Activated CD4-positive, alpha-beta T cell treated with anti-CD3 and anti-CD28 coated beads, Interleukin-2, amount 10 ng/mL, durations not matched to agents 7 days and 5 days (primary cell): ENCODE measurements at regions not wholly inside any gene's neighbourhood (a gene's known extent, or its start where the extent isn't known, plus 50 kb on each side); places are given as distances from the start of the nearest gene placed in this dataset.
"Not testable (repeated sequence)": the region's sequence is repeated elsewhere in the genome, so short reads cannot be mapped to it uniquely, and the experiment has no call there.

Experiments
- CTCF ChIA-PET: fragments of 350-600 bp; sonication (Branson Sonifier 250); formaldehyde crosslinking; loops from one replicate; lab custom pipeline; 2021; ENCODE audit warnings: antibody characterized with exemption; lab: Charles Lee
- POLR2A ChIA-PET: fragments of 350-600 bp; sonication (Branson Sonifier 250); formaldehyde crosslinking; loops from one replicate; lab custom pipeline; 2021; ENCODE audit warnings: antibody characterized with exemption; lab: Charles Lee
- DNase-seq: peaks from one replicate; pipeline ENCODE4 v3.0.0-alpha.2; 2020
- H3K27ac Mint-ChIP-seq: one replicate; pipeline ENCODE4 v1.8.0; 2021; ENCODE audit warnings: mild to moderate bottlenecking, moderate library complexity, mixed read lengths
- H3K27me3 Mint-ChIP-seq: one replicate; pipeline ENCODE4 v1.8.0; 2021; ENCODE audit warnings: mixed read lengths
- H3K36me3 Mint-ChIP-seq: one replicate; pipeline ENCODE4 v1.8.0; 2021; ENCODE audit warnings: low read depth, mixed read lengths
- H3K4me1 Mint-ChIP-seq: one replicate; pipeline ENCODE4 v1.8.0; 2021; ENCODE audit warnings: mixed read lengths
- H3K4me3 Mint-ChIP-seq: one replicate; pipeline ENCODE4 v1.8.0; 2021; ENCODE audit warnings: mild to moderate bottlenecking, moderate library complexity, mixed read lengths
- H3K9me3 Mint-ChIP-seq: one replicate; pipeline ENCODE4 v1.8.0; 2021; ENCODE audit warnings: mixed read lengths

DNA sequence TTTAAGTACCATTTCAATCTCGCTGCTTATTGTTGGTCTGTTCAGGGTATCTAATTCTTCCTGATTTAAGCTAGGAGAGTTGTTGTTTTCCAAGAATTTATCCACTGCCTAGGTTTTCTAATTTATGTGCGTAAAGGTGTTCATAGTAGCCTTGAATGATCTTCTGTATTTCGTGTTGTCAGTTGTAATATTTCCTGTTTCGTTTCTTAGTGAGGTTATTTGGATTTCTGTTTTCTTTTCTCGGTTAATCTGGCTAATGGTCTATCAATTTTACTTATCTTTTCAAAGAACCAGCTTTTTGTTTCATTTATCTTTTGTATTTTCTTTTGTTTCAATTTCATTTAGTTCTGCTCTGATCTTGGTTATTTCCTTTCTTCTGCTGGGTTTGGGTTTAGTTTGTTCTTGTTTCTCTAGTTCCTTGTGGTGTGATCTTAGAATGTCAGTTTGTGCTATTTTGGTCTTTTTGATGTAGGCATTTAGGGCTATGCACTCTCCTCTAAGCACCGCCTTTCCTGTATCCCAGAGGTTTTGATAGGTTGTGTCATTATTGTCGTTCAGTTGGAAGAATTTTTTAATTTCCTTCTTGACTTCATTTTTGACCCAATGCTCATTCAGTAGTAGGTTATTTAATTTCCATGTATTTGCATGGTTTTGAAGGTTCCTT is 92.5 kb upstream of the CSRP2 start:
- POLR2A ChIA-PET, CTCF ChIA-PET, H3K9me3 Mint-ChIP-seq, H3K27me3 Mint-ChIP-seq, DNase-seq, H3K36me3 Mint-ChIP-seq: not testable (repeated sequence)
- Mint-ChIP-seq H3K4me1 (peaks cover 23% of the 10 kb centered on the region), H3K27ac (peak overlapping the region; percentile 72), H3K4me3 (peak overlapping the region; percentile 35)

DNA sequence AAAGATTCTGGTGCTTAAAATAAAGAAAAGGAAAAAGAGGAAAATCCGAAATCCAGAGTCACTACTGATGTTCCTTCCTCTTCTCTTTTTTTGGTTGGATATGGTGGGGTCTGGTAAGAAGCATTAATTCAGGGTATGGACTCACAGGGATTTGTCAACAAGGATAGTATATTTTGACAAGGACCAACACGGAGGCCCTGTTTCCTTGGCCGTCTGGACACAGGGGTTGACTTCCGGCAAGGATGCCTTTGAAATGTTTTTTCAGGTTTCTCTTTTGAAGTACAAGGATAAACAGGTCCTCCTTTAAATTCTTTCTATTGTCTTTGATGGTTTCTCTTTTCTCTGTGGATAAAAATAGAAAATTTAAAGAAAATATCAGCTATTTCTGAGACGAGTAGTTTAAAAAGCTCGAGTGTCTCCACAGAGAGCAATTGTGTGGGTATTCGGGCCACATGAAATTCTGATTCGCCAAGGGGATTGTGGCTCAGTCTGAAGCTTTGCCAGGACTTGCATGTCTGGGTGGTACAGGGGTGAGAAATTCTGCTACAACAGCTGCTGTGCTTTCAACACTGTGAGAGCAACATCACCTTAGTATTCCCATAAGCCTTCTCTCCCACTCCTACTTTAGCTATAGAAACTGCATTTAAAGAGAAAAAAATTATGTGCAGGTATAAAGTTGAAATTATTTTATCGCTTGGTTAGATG is 88.5 kb upstream of the CSRP2 start:
- Mint-ChIP-seq H3K27me3 (peaks cover 6% of the 10 kb centered on the region), H3K27ac (no peak overlapping the region), H3K9me3 (no peaks in the 10 kb centered on the region), H3K4me3 (no peak overlapping the region), H3K4me1 (peaks cover 21% of the 10 kb centered on the region), H3K36me3 (no peaks in the 10 kb centered on the region)
- ChIA-PET POLR2A (no interaction called here), CTCF (no interaction called here)
- DNase-seq: no peak

DNA sequence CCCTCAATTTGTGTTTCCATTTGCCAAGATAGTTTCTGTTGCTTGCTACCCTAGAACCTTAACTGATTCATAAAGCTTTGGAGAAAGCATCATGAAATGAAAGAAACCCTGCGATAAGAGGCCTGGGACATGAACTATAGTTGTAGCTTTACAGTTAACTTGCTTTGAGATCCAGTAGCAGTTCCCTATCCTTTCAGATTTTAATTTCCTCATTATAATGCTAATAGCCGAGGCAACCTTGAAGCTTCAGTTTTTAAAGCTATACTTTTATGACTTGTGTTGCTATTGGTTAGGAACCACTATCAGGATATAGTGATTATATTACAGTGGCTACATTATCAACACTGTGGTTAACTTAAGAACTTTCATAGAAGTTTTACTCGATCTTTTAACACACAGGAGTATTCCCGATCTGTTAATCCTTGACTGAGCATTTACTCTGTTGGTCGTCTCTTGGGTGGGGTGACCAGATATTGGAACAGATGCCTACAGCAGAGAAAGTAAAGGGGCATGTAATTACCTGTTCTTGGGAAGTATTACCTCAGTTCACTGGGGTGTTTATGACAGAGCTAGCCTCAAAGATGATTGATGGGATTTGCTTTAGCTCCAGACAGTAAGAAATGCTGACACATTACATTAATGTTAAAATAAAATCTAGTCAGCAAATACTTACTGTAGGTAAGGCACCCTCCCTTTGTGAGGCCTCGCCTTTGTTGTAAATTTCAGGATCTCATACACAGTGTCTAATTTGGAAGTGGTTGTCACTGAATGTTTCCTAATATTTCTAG is 86.2 kb upstream of the CSRP2 start:
- H3K9me3 Mint-ChIP-seq: no peaks in the 10 kb centered on the region
- no peaks in the 10 kb centered on the region for H3K36me3 Mint-ChIP-seq
- DNase-seq: no peak
- no peaks in the 10 kb centered on the region for H3K4me1 Mint-ChIP-seq
- H3K27ac Mint-ChIP-seq: no peak overlapping the region
- H3K4me3 Mint-ChIP-seq: no peak overlapping the region
- ChIA-PET CTCF (no interaction called here), POLR2A (no interaction called here)
- H3K27me3 Mint-ChIP-seq: peaks cover 6% of the 10 kb centered on the region

GRCh38 chr12:76962099-76962498 is 83.3 kb upstream of the CSRP2 start:
- H3K9me3 Mint-ChIP-seq: no peaks in the 10 kb centered on the region
- no peak overlapping the region for H3K27ac Mint-ChIP-seq
- CTCF ChIA-PET: no interaction called here
- H3K4me3 Mint-ChIP-seq: no peak overlapping the region
- POLR2A ChIA-PET: no interaction called here
- no peaks in the 10 kb centered on the region for H3K36me3 Mint-ChIP-seq
- H3K4me1 Mint-ChIP-seq: no peaks in the 10 kb centered on the region
- no peak for DNase-seq
- peaks cover 3% of the 10 kb centered on the region for H3K27me3 Mint-ChIP-seq

GRCh38 chr12:76957301-76957700 is 78.5 kb upstream of the CSRP2 start:
- H3K4me1 Mint-ChIP-seq: no peaks in the 10 kb centered on the region
- POLR2A ChIA-PET: no interaction called here

GRCh38 chr12:76952995-76953394 is 74.2 kb upstream of the CSRP2 start:
- DNase-seq: no peak
- Mint-ChIP-seq H3K27ac (no peak overlapping the region), H3K9me3 (no peaks in the 10 kb centered on the region), H3K4me1 (no peaks in the 10 kb centered on the region), H3K27me3 (peaks cover 8% of the 10 kb centered on the region), H3K4me3 (no peak overlapping the region), H3K36me3 (no peaks in the 10 kb centered on the region)
- ChIA-PET CTCF (no interaction called here), POLR2A (no interaction called here)

More at GRCh38 chr12:76957301-76957700, 78.5 kb upstream of the CSRP2 start:
- CTCF ChIA-PET: no interaction called here
- Mint-ChIP-seq H3K27ac (no peak overlapping the region), H3K27me3 (peaks cover 4% of the 10 kb centered on the region), H3K9me3 (no peaks in the 10 kb centered on the region), H3K4me3 (no peak overlapping the region), H3K36me3 (no peaks in the 10 kb centered on the region)
- DNase-seq: no peak

GRCh38 chr12:76948879-76949278 is 70.1 kb upstream of the CSRP2 start:
- CTCF ChIA-PET: no interaction called here
- H3K9me3 Mint-ChIP-seq: no peaks in the 10 kb centered on the region
- H3K27me3 Mint-ChIP-seq: peaks cover 9% of the 10 kb centered on the region

DNA sequence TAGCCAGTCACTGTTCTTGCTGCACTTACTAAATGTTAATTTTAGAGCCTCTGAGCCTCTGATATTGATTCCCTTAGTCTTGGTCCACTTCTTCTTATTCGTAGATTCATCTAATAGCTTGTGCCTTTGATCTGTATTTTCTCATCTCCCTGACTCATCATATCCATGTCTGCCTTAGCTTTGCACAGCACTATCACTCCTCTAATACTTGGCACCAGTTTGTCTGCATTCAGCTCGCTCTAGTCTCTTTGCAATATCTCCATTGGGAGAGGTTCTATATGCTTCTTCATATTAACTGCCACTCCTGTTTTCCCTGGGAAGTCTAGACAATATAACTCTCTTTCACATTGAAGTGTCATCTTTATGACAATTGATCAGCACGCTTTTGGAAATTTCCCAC is 68.5 kb upstream of the CSRP2 start:
- ChIA-PET POLR2A (no interaction called here), CTCF (no interaction called here)
- no peak overlapping the region for H3K4me3 Mint-ChIP-seq
- H3K9me3 Mint-ChIP-seq: no peaks in the 10 kb centered on the region
- no peak for DNase-seq
- peaks cover 16% of the 10 kb centered on the region for H3K27me3 Mint-ChIP-seq
- no peaks in the 10 kb centered on the region for H3K4me1 Mint-ChIP-seq
- no peaks in the 10 kb centered on the region for H3K36me3 Mint-ChIP-seq
- no peak overlapping the region for H3K27ac Mint-ChIP-seq

More at GRCh38 chr12:76948879-76949278, 70.1 kb upstream of the CSRP2 start:
- Mint-ChIP-seq H3K36me3 (no peaks in the 10 kb centered on the region), H3K4me3 (no peak overlapping the region), H3K4me1 (no peaks in the 10 kb centered on the region), H3K27ac (no peak overlapping the region)
- DNase-seq: no peak
- POLR2A ChIA-PET: no interaction called here

- Mint-ChIP-seq H3K27ac (no peak overlapping the region), H3K9me3 (no peaks in the 10 kb centered on the region), H3K4me3 (no peak overlapping the region), H3K36me3 (no peaks in the 10 kb centered on the region), H3K27me3 (peaks cover 15% of the 10 kb centered on the region), H3K4me1 (no peaks in the 10 kb centered on the region)
- ChIA-PET CTCF (no interaction called here), POLR2A (no interaction called here)
- DNase-seq: no peak
Measured at GRCh38 chr12:76946446-76946845, 67.6 kb upstream of the CSRP2 start.

DNA sequence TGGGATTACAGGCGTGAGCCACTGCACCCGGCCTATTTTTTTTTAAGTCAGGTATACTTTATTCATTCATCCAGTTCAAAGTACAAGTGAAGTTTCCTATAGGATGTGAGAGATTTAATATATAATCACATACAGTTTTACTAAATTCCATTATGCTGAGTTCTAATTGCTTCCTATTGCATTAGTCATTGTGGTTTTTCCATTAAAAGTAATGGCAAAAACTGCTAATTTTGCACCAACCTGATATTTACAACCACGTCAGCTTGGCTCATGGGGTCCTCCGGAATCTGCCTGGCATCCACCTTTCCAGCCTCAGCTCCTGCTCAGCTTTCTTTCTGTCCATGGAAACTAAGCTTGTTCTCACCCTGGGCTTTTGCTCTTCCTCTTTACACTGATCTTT is 67.0 kb upstream of the CSRP2 start:
- no peak overlapping the region for H3K4me3 Mint-ChIP-seq

DNA sequence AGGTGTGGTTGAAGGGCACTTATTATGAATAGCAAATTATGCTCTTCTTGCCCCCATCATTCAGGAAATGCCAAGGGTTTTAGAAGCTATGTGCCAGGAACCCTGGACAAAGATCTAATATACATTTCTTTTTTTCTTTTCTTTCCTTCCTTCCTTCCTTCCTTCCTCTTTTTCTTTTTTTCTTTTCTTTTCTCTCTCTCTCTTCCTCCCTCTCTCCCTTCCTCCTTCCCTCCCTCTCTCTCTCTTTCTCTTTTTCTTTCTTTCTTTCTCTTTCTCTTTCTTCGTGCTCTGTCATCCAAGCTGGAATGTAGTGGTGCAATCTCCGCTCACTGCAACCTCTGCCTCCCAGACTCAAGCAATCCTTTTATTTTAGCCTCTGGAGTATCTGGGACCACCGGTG is 66.1 kb upstream of the CSRP2 start:
- DNase-seq: no peak
- Mint-ChIP-seq H3K36me3 (no peaks in the 10 kb centered on the region), H3K4me1 (no peaks in the 10 kb centered on the region), H3K4me3 (no peak overlapping the region), H3K9me3 (no peaks in the 10 kb centered on the region), H3K27me3 (peaks cover 13% of the 10 kb centered on the region), H3K27ac (no peak overlapping the region)
- ChIA-PET CTCF (no interaction called here), POLR2A (no interaction called here)

More for the DNA sequence above, 67.0 kb upstream of the CSRP2 start:
- no peak overlapping the region for H3K27ac Mint-ChIP-seq
- H3K4me1 Mint-ChIP-seq: no peaks in the 10 kb centered on the region
- no peaks in the 10 kb centered on the region for H3K36me3 Mint-ChIP-seq
- H3K27me3 Mint-ChIP-seq: peaks cover 15% of the 10 kb centered on the region
- POLR2A ChIA-PET: no interaction called here
- no peaks in the 10 kb centered on the region for H3K9me3 Mint-ChIP-seq
- CTCF ChIA-PET: no interaction called here
- DNase-seq: no peak

DNA sequence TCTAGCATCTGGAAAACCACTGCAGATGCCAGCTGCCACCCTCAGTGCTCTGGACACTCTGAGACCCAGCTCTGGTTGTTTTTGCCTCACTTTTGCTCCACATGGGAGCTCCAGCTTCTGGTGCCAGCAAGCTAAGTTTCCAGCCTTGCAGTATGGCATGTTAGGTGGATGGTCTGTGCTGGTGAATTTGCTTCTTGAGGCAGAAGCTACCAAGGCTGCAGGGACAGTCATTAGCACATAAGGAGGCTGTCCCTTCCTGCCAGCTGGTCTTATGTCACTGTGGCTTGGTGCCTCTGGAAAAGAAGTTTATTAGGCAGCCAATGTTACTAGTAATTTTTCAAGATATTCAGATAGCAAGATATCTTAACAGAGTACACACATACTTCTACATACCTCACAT is 64.2 kb upstream of the CSRP2 start:
- no peaks in the 10 kb centered on the region for H3K4me1 Mint-ChIP-seq
- CTCF ChIA-PET: no interaction called here
- POLR2A ChIA-PET: no interaction called here
- no peak for DNase-seq
- no peak overlapping the region for H3K4me3 Mint-ChIP-seq
- no peaks in the 10 kb centered on the region for H3K9me3 Mint-ChIP-seq
- H3K27me3 Mint-ChIP-seq: peaks cover 15% of the 10 kb centered on the region
- no peaks in the 10 kb centered on the region for H3K36me3 Mint-ChIP-seq
- no peak overlapping the region for H3K27ac Mint-ChIP-seq

DNA sequence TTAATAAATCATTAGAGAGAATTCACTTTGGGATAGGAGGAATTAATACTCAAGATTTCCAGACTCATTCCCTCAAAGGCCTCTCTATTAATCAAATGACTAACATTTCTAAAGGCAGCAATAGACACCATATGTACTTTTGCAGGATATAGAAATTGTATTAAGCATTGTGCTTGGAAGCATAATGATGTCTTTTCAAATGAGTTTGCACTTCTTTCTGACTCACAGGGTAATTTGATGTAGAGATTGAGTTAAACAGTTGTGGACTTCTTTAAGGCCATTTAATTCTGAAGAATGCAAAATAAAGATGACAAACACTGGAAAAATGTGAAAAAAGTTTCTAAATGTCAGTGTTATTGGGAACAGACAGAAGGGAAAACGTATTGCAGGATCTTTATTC is 63.4 kb upstream of the CSRP2 start:
- Mint-ChIP-seq H3K9me3 (no peaks in the 10 kb centered on the region), H3K27ac (no peak overlapping the region), H3K27me3 (peaks cover 12% of the 10 kb centered on the region), H3K4me1 (no peaks in the 10 kb centered on the region), H3K4me3 (no peak overlapping the region), H3K36me3 (no peaks in the 10 kb centered on the region)
- POLR2A ChIA-PET: no interaction called here
- DNase-seq: no peak
- CTCF ChIA-PET: no interaction called here
